Progenitor cell of endocrine pancreas (in vitro differentiated cells): ENCODE measurements at regions not wholly inside any gene's neighbourhood (a gene's known extent, or its start where the extent isn't known, plus 50 kb on each side); places are given as distances from the start of the nearest gene placed in this dataset.

Experiments used
- DNase-seq: peaks from one replicate; pipeline ENCODE4 v3.0.0; 2021; ENCODE audit warnings: low spot score; ENCODE audit not compliant: unreplicated experiment
- H3K27ac Mint-ChIP-seq: 2 replicates; pipeline ENCODE4 v1.8.0; 2021; ENCODE audit warnings: mild to moderate bottlenecking, moderate library complexity, mixed read lengths
- H3K27me3 Mint-ChIP-seq: 2 replicates; pipeline ENCODE4 v1.8.0; 2021; ENCODE audit warnings: mixed read lengths
- H3K36me3 Mint-ChIP-seq: 2 replicates; pipeline ENCODE4 v1.8.0; 2022; ENCODE audit warnings: mixed read lengths; ENCODE audit not compliant: insufficient read depth
- H3K4me1 Mint-ChIP-seq: 2 replicates; pipeline ENCODE4 v1.8.0; 2021; ENCODE audit warnings: low read depth, mixed read lengths
- H3K4me3 Mint-ChIP-seq: 2 replicates; pipeline ENCODE4 v1.8.0; 2021; ENCODE audit warnings: low read depth, mild to moderate bottlenecking, moderate library complexity, mixed read lengths
- H3K9me3 Mint-ChIP-seq: 2 replicates; pipeline ENCODE4 v1.8.0; 2021; ENCODE audit warnings: low read depth, mixed read lengths
- CTCF ChIP-seq: fragments of 200-600 bp; sonication (generic); IDR thresholded peaks from one replicate; pipeline ENCODE4 v1.5.0; 2021; ENCODE audit warnings: antibody characterized with exemption, mild to moderate bottlenecking; ENCODE audit not compliant: unreplicated experiment

- TF ChIP-seq CTCF = no peak
- no peak overlapping the region for H3K4me3 Mint-ChIP-seq
- no peaks in the 10 kb centered on the region for H3K9me3 Mint-ChIP-seq
- no peak for DNase-seq
- no peaks in the 10 kb centered on the region for H3K36me3 Mint-ChIP-seq
- no peak overlapping the region for H3K27ac Mint-ChIP-seq
- H3K4me1 Mint-ChIP-seq = peaks cover 6% of the 10 kb centered on the region
- H3K27me3 Mint-ChIP-seq = peaks cover 39% of the 10 kb centered on the region
These were observed 106.4 kb upstream of the FAM20C start for GRCh38 chr7:85883-86515.

GRCh38 chr7:86629-87028 is 105.7 kb upstream of the FAM20C start:
- no peak for DNase-seq
- no peaks in the 10 kb centered on the region for H3K9me3 Mint-ChIP-seq
- no peak overlapping the region for H3K4me3 Mint-ChIP-seq
- H3K36me3 Mint-ChIP-seq = no peaks in the 10 kb centered on the region
- H3K27ac Mint-ChIP-seq = no peak overlapping the region
- TF ChIP-seq CTCF = no peak
- H3K27me3 Mint-ChIP-seq = peaks cover 35% of the 10 kb centered on the region
- peaks cover 6% of the 10 kb centered on the region for H3K4me1 Mint-ChIP-seq

GRCh38 chr7:87047-87446 is 105.3 kb upstream of the FAM20C start:
- H3K27me3 Mint-ChIP-seq = peaks cover 36% of the 10 kb centered on the region
- no peak overlapping the region for H3K27ac Mint-ChIP-seq
- H3K36me3 Mint-ChIP-seq = no peaks in the 10 kb centered on the region
- no peaks in the 10 kb centered on the region for H3K9me3 Mint-ChIP-seq
- H3K4me1 Mint-ChIP-seq = peaks cover 5% of the 10 kb centered on the region
- DNase-seq = no peak
- no peak overlapping the region for H3K4me3 Mint-ChIP-seq
- no peak for TF ChIP-seq CTCF

- no peak overlapping the region for H3K4me3 Mint-ChIP-seq
- H3K9me3 Mint-ChIP-seq = no peaks in the 10 kb centered on the region
- no peaks in the 10 kb centered on the region for H3K36me3 Mint-ChIP-seq
- H3K27me3 Mint-ChIP-seq = peaks cover 42% of the 10 kb centered on the region
- TF ChIP-seq CTCF = no peak
- no peak overlapping the region for H3K27ac Mint-ChIP-seq
- peaks cover 4% of the 10 kb centered on the region for H3K4me1 Mint-ChIP-seq
- DNase-seq = no peak
These were observed 104.7 kb upstream of the FAM20C start for GRCh38 chr7:87671-88070.

- Mint-ChIP-seq H3K27me3 (peaks cover 41% of the 10 kb centered on the region), H3K36me3 (no peaks in the 10 kb centered on the region), H3K4me1 (no peaks in the 10 kb centered on the region), H3K27ac (no peak overlapping the region), H3K9me3 (no peaks in the 10 kb centered on the region), H3K4me3 (no peak overlapping the region)
- TF ChIP-seq CTCF = peak; percentile 27
- no peak for DNase-seq
These were observed 104.1 kb upstream of the FAM20C start for GRCh38 chr7:88095-88926.
